ENCODE measurements at regions not wholly inside any gene's neighbourhood (a gene's known extent, or its start where the extent isn't known, plus 50 kb on each side); places are given as distances from the start of the nearest gene placed in this dataset.

DNA sequence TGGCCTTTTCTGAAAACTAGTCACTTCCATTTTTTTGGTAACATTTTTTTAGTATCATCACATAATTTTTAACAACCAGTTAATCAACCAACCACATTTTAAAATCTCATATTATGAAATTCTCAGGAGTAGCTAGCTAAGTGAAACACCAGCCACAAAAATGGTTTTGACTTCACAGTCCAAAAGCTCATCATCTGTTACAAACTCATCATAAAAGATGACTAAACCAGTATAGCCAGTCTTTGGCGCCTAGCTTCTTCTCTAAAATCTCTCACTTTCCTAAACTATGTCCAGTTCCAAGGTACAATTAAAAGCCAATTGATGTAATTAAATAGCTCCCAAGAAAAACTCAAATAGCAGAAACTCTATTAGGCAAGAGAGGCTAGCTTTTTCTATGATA lies 88.2 kb upstream of the ZNF385D start:
- TF ChIP-seq, protein P1, sequence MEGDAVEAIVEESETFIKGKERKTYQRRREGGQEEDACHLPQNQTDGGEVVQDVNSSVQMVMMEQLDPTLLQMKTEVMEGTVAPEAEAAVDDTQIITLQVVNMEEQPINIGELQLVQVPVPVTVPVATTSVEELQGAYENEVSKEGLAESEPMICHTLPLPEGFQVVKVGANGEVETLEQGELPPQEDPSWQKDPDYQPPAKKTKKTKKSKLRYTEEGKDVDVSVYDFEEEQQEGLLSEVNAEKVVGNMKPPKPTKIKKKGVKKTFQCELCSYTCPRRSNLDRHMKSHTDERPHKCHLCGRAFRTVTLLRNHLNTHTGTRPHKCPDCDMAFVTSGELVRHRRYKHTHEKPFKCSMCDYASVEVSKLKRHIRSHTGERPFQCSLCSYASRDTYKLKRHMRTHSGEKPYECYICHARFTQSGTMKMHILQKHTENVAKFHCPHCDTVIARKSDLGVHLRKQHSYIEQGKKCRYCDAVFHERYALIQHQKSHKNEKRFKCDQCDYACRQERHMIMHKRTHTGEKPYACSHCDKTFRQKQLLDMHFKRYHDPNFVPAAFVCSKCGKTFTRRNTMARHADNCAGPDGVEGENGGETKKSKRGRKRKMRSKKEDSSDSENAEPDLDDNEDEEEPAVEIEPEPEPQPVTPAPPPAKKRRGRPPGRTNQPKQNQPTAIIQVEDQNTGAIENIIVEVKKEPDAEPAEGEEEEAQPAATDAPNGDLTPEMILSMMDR (IDR thresholded peaks at IDR 0.05): no peak
- TF ChIP-seq POLR2A (IDR thresholded peaks at IDR 0.05): no peak
